ENCODE measurements at regions not wholly inside any gene's neighbourhood (a gene's known extent, or its start where the extent isn't known, plus 50 kb on each side); places are given as distances from the start of the nearest gene placed in this dataset.
"Not testable (repeated sequence)": the region's sequence is repeated elsewhere in the genome, so short reads cannot be mapped to it uniquely, and the experiment has no call there.

- no peak for DNase-seq
- Histone ChIP-seq H3K4me1 (no peaks in the 10 kb centered on the region), H3K4me3 (no peak overlapping the region), H3K27ac (no peak overlapping the region), H3K27me3 (ENCODE audit: low read depth) (peaks cover 21% of the 10 kb centered on the region), H3K9me3 (no peaks in the 10 kb centered on the region), H3K36me3 (no peaks in the 10 kb centered on the region)
- no peak for TF ChIP-seq CTCF (IDR thresholded peaks at IDR 0.05)
- intact Hi-C loops (cut with DNase I): no loop called here
- ATAC-seq: no peak
These were observed 309.1 kb downstream of the FOXL1 start for GRCh38 chr16:86887416-86887815.

GRCh38 chr16:86888231-86889053 lies 310.1 kb downstream of the FOXL1 start:
- no peaks in the 10 kb centered on the region for H3K9me3 ChIP-seq
- no peak for DNase-seq
- intact Hi-C loops (cut with DNase I): no loop called here
- no peaks in the 10 kb centered on the region for H3K4me1 ChIP-seq
- TF ChIP-seq CTCF (IDR thresholded peaks at IDR 0.05): no peak
- no peaks in the 10 kb centered on the region for H3K36me3 ChIP-seq
- no peak overlapping the region for H3K4me3 ChIP-seq
- peaks cover 19% of the 10 kb centered on the region for H3K27me3 ChIP-seq (ENCODE audit: low read depth)
- ATAC-seq: no peak
- no peak overlapping the region for H3K27ac ChIP-seq

- DNase-seq; H3K4me3 ChIP-seq; H3K36me3 ChIP-seq; H3K27ac ChIP-seq; intact Hi-C loops (cut with DNase I); H3K9me3 ChIP-seq; ATAC-seq; H3K4me1 ChIP-seq: not testable (repeated sequence)
- H3K27me3 ChIP-seq (ENCODE audit: low read depth): peaks cover 19% of the 10 kb centered on the region
These were observed 310.7 kb downstream of the FOXL1 start for GRCh38 chr16:86889054-86889366.

- no peaks in the 10 kb centered on the region for H3K36me3 ChIP-seq
- H3K4me1 ChIP-seq: no peaks in the 10 kb centered on the region
- H3K27me3 ChIP-seq (ENCODE audit: low read depth): peaks cover 19% of the 10 kb centered on the region
- H3K4me3 ChIP-seq: no peak overlapping the region
- TF ChIP-seq CTCF (IDR thresholded peaks at IDR 0.05): no peak
- DNase-seq (no peak), ATAC-seq (no peak)
- no peaks in the 10 kb centered on the region for H3K9me3 ChIP-seq
- no peak overlapping the region for H3K27ac ChIP-seq
- intact Hi-C loops (cut with DNase I): no loop called here
These were observed 311.6 kb downstream of the FOXL1 start for GRCh38 chr16:86889974-86890373.

DNA sequence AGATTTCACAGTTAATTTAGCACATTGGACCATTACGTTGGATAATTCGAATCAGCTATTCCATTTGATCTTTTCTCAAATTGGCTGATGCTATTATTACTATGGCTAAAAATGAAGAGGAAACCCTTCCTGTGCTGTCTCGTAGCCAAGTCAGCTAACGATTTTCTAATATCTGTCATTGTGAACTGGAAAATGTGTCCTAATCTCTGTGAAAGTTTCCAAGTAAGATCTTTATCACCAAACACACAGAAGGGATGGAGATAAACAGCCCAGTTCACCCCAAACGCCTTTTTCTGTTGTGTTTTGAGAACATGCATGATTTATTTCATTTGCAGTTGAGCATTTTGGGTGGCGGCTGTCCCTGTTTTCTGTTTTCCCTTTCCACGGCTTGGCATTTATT lies 312.8 kb downstream of the FOXL1 start:
- H3K27ac ChIP-seq: no peak overlapping the region
- H3K27me3 ChIP-seq (ENCODE audit: low read depth): peaks cover 19% of the 10 kb centered on the region
- no peak for ATAC-seq
- intact Hi-C loops (cut with DNase I): no loop called here
- no peaks in the 10 kb centered on the region for H3K36me3 ChIP-seq
- no peak for TF ChIP-seq CTCF (IDR thresholded peaks at IDR 0.05)
- H3K4me1 ChIP-seq: no peaks in the 10 kb centered on the region
- no peaks in the 10 kb centered on the region for H3K9me3 ChIP-seq
- no peak overlapping the region for H3K4me3 ChIP-seq
- DNase-seq: no peak

GRCh38 chr16:86891631-86892030 lies 313.3 kb downstream of the FOXL1 start:
- H3K4me3 ChIP-seq: no peak overlapping the region
- no peak for TF ChIP-seq CTCF (IDR thresholded peaks at IDR 0.05)
- H3K27me3 ChIP-seq (ENCODE audit: low read depth): peaks cover 19% of the 10 kb centered on the region
- intact Hi-C loops (cut with DNase I): no loop called here
- ATAC-seq: no peak
- DNase-seq: no peak
- no peaks in the 10 kb centered on the region for H3K9me3 ChIP-seq
- H3K36me3 ChIP-seq: no peaks in the 10 kb centered on the region
- H3K4me1 ChIP-seq: no peaks in the 10 kb centered on the region
- no peak overlapping the region for H3K27ac ChIP-seq
